Hypothalamus (tissue), 51 donors: ENCODE measurements at regions not wholly inside any gene's neighbourhood (a gene's known extent, or its start where the extent isn't known, plus 50 kb on each side); places are given as distances from the start of the nearest gene placed in this dataset.
A peak's percentile ranks its signal among the peaks of the same experiment; 100 is the strongest.

Experiments used
- DNase-seq, 51 donors: peaks; one replicate each; lab custom pipeline; 2025; lab: John Stamatoyannopoulos, UW

GRCh38 chr2:12295856-12296519 is 420.7 kb upstream of the TRIB2 start:
- DNase-seq = no peak

DNA sequence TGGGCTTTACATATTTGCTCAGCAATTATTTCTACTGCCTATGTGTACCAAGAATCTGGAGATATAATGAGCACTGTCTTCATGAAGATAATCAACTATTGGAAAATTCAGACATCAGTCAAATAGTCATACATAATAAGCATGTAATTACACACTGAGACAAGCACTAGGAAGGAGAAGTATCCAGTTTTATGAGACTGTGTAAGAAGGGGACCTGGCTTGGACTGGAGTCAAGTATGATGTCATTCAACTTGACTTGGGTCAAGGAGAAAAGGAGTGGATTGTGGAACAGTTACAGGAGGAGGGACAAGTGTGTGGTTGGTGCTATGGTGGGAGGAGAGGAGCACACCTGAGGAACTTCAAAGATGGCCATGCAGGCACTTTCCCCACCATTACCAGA is 419.8 kb upstream of the TRIB2 start:
- no peak for DNase-seq

DNA sequence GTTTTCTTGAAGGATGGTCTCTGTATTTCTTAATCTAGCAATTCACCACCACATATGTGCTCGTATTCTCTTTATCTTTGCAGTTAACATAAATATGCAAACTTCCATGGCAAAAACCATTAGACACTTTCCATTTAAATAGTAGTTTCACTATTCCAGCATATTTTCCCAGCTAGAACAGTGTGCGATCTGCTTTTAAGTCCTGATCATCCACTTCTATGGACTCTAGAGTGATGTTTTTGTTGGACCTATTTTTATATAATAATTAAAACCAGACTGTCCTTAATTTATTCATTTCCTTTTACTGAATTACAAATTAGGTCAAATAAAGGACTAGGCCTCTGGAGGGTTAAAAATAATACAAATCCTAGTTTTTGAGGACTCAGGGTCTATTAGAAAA is 418.4 kb upstream of the TRIB2 start:
- no peak for DNase-seq

DNA sequence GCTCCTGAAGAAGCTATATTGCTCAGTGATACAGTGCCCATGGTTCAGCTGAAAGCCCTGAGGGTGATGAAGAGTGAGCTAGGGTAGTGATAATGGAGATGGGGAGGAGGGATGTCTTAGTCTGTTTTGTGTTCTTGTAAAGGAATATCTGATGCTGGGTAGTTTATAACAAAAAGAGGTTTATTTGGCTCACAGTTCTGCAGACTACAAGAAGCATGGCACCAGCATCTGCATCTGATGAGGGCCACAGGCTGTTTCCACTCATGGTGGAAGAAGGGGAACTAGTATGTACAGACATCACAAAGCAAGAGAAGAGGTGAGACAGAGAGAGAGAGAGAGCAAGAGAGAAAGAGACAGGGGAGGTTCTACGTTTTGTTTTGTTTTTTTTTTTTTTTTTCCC is 417.3 kb upstream of the TRIB2 start:
- DNase-seq = no peak

DNA sequence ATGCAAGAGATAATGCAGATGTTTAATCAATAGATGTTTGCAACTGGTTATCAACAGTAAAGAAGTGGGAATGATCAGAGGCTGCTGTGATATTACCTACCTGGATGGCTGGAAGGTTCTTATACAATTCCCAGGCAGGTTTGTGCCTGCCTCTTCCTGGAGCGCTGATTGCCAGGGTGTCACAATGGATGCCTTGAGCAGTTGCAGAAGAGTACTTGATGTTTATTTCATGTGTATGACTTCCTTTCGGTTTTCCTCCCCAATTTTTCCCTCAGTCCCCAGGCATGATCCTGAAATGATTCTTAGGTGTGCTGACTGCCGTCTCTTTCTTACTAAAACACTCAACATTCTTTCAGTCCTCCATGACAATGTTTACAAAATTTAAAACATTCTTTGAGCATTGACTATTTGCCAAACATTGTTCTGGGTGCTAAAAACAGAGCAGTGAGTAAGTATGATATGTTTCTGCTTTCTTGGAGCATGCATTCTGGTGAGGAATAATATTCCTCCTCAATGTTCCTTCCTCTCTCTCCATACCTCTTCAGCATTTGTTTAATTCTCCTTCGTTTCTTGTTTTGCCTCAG is 416.6 kb upstream of the TRIB2 start:
- no peak for DNase-seq

- DNase-seq = no peak
Observed at GRCh38 chr2:12300927-12301326, 415.8 kb upstream of the TRIB2 start.

GRCh38 chr2:12302140-12302539 is 414.6 kb upstream of the TRIB2 start:
- DNase-seq = no peak

DNA sequence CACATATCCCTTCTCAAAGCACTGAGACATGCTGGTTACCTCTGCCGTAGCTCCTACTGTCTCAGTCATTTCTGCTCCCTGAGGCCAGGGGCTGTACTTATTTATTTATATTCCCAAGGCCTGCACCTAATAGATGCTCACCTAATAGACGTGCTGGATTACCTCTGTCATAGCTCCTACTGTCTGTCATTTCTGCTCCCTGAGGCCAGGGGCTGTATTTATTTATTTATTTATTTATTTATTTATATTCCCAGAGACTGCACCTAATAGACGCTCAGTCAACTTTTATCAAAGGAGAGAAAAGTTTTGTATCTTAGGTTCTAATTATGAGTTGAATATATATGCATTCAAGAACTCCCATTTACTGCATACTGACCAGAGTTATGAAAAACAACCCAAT is 414.0 kb upstream of the TRIB2 start:
- no peak for DNase-seq

- no peak for DNase-seq
Observed at GRCh38 chr2:12303181-12304030, 413.3 kb upstream of the TRIB2 start.

DNA sequence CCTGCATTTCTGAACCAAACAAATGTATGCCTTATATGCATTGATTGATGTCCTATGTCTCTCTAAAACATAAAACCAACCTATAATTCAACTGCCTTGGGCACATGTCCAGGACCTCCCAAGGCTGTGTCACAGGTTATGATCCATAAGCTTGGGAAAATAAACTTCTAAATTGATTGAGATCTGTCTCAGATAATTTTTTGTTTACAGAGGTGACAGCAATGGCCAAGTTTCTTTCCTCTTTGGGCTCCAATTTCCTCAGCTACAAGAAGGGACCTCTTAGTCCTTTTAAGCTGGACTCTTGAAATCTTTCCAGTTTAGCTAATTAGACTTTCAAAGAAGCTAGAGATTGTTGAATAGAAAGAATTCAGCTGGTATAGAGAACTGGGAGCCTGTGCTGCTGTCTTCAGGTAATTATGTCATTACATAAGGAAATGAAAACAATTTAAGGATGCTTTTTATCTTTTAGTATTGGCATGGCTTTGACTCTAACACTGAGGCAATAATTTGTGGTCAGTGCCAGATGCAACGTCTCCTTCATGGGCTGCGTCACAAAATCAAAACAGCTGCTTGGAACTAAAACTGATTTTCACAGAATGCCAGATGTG is 412.1 kb upstream of the TRIB2 start:
- no peak for DNase-seq

DNA sequence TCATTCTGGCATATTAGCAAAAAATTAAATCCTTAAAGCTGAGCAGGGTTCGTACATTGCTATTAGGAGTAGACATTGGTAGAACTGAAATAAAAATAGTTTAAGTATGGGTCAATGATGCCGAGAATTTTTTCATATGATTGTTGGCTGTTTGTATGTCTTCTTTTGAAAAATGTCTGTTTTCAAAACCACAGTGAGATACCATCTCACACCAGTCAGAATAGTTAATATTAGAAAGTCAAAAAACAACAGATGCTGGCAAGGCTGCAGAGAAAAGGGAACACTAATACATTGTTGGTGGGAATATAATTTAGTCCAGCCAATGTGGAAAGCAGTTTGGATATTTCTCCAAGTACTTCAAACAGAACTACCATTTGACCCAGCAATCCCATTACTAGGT is 410.8 kb upstream of the TRIB2 start:
- DNase-seq = no peak

DNA sequence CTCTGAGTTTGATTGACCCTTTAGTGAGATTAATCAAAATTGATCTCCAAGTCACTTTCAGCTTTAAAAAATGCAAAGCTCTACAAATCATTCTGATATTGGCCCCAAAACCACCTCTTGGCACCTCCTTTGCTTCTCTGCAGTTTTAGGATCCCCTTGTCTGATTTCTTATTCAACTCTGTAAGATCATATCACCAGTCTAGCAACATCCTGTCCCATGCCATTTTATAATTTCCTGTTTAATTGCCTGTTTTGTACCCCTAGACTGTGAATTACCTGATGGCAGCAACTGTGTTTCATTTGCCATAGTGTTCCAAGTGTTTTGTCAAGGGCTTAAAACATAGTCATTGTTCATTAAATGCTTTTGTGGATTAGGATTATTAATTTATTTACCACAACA is 406.3 kb upstream of the TRIB2 start:
- no peak for DNase-seq

DNA sequence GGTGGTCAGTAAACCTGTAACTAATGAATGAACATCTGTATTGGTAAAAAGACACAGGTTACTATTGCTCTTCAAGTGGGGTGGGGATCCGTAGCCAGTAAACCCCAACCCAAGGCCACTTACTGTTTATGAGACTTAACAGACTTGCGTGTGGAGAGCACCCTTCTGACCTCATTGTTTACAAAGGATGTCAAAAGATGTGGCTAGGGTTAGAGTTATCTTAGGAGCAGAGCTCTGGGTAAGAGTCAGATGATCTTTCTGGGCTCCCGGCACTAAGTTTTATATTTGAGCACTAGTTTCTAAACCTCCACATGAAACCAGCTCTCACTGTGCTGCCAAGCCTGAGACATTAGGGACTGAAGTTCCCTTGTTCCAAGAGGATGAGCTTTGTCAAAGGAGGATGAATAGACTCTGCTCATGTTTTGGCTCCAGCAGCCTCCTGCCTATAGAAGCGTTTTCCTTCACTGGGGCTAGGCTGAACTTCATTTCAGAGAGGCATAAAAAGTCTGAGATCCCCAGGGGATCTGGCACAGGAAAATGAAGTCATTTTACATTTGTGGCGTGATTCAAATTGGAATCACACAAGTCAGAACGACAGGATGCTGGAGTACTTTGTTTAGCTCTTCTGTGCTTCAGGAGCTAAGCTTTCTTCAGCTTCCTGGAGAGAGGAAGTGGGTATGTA is 403.1 kb upstream of the TRIB2 start:
- DNase-seq = peak in 2 of 51 donors; percentile 2 to 24

GRCh38 chr2:12314127-12314760 is 402.5 kb upstream of the TRIB2 start:
- DNase-seq = no peak

DNA sequence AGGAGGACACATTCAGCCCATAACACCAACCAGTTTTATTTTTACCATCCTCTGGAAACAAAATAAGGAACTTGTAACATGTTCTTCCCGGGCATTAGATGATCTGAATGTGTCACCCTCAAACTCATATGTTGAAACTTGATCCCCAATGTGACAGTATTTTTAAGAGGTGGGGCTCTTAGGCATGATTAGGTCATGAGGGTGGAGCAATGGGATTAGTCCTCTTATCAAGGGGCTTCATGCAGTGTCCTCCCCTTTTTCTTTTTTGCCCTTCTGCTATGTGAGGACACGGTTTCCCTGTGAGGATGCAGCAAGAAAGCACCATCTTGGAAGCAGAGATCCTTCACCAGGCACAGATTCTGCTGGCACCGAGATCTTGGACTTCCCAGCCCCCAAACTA is 401.5 kb upstream of the TRIB2 start:
- no peak for DNase-seq

GRCh38 chr2:12316476-12316875 is 400.3 kb upstream of the TRIB2 start:
- DNase-seq = no peak

GRCh38 chr2:12317286-12317685 is 399.4 kb upstream of the TRIB2 start:
- DNase-seq = no peak

DNA sequence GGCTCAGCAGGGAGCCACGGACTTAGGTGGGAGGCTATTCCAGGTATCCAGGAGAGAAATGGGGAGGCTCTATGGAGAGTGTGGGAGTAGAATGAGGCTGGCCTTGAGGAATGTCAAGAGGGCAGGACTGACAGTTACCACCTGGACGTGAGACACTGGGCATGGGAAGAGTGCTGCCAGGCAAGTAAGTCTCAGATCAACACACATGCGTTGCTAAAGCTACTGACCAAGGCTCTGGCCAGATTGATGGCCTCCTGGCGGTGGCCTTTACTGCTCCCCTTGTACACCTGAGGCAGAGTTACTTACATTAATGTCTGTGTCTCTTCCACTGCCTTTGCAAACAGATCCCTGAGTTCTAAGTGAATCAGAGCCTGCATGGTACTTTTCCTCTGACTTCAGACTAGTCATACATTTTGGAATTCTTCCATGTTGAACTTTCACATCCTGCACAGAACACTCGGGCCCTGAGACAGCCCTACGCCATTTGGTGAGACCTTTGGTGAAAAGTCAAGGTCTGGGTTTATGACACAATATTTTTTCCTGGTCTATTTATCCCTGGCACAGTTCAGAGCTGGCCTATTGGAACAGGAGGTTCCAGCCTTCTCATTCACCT is 398.8 kb upstream of the TRIB2 start:
- no peak for DNase-seq

- peak in 1 of 51 donors; percentile 20 for DNase-seq
Observed at GRCh38 chr2:12318427-12319057, 398.2 kb upstream of the TRIB2 start.
